NCI-H146 (cell line): ENCODE measurements at regions not wholly inside any gene's neighbourhood (a gene's known extent, or its start where the extent isn't known, plus 50 kb on each side); places are given as distances from the start of the nearest gene placed in this dataset.
"Not testable (repeated sequence)": the region's sequence is repeated elsewhere in the genome, so short reads cannot be mapped to it uniquely, and the experiment has no call there.

Source experiments
- DNase-seq: peaks from one replicate; lab custom pipeline; 2025; lab: John Stamatoyannopoulos, UW

DNA sequence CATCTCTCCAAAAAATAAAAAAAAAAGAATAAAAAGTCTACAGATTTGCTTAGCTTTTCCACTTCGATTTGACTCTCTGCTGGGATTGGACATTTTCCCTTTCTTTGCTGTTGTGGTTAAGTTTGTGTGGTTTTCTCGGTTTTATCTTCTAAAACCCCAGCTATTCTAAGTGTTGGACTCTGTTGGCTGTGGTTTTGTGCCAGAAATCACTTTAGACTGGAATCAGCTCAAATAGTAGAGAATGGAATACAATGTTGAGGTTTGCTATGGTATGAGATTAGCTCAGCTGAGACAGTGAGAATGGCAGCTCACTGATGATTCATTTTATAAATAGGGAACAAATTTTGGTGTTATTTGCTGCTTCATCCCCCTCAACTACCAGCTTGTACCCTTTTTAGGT, 116.0 kb downstream of the BUB3 start:
- DNase-seq = no peak

DNA sequence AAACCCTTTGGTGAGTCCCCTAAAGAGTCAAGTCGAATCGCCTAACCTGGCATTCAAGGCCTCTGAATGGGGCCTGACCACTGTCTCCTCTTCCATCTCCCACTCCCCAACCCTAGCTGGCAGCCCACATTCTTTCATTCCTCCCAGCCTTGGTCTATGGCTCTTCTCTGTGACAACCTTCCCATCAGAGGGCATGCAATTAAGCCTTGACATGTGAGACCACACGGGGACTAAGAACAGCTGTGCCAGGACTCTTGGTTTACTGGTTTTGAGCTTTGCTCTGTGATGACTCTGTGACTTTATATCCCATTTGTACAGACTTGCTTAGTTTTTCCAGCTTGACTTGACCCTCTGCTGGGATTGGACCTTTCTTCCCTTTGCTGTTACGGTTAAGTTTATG, 116.6 kb downstream of the BUB3 start:
- no peak for DNase-seq

DNA sequence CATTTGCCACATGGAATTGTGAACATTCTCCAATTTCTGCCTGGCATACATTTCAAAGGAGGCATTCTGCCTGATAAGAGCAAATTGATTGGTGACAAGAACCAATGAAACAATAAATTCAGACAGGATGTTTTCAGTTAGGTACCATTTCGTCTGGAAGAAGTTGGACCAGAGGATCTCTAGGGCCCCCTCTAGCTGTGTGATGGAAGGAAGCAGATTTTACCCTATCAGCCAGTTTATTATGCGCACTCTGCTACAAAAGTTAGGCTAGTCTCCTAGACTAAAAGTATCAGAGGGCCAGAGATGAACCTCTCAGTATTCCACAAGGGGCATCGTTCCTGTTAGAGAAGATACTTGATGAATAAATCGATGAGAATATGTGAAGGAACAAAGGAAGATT, 118.0 kb downstream of the BUB3 start:
- peak; percentile 24 for DNase-seq

DNA sequence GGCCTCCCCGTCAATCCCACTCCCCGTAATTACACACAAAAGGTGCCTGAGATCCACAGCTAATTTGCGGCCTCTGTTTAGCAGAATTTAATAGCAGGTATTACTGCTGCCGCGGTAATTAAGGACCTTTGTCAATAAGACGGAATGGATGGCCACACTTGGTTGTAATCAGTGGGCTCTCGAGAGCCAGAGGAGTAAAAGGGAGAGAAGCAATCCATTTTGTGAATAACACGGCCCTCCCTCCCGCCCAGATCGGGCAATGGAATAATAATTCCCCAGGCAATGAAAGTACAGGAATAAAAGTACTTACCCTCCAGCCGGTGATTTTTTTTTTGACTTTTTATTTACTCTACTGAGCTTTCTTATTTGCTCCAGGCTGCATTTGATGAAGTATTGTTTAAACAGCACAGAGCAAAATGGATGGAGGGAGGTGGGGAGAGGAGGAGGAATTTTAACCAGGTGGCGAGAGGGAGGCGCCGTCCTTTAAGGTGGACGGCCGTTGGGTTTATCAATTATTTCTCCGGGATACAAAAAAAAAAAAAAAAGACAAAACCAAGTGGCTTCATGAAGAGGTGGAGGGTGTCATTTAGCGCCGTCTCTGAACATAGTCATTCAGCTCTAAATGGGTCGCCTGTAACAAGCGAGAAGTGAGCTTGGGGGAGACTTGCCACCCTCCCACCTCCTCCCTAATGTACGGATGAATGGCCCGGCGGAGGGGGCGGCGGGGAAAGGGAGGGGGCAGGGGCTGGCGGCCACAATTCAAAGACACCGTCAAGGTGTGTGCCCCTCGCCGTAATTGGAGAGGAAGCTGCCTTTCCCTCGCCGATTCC, 120.3 kb downstream of the BUB3 start:
- peak; percentile 98 for DNase-seq

DNA sequence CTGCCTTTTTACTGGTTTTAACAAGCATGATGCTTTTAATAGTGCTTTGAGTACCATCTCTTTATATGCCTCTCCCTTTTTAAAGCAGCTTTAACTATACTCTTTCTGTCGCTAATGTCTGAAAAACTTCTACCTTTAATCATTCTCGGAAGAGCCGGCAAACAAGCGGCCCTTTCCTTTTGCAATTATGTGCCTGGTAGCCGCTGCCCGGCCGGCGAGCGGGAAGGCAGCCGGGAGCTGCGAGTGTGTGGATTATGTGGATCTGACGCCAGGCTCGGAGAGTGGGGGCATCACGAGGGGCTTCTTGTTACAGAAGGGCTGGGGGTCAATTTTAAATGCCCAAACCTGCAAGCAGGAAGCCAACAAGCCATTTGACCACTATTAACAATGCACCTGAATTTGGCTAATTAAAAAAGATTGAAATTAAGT, 120.9 kb downstream of the BUB3 start:
- DNase-seq = peak; percentile 52

DNA sequence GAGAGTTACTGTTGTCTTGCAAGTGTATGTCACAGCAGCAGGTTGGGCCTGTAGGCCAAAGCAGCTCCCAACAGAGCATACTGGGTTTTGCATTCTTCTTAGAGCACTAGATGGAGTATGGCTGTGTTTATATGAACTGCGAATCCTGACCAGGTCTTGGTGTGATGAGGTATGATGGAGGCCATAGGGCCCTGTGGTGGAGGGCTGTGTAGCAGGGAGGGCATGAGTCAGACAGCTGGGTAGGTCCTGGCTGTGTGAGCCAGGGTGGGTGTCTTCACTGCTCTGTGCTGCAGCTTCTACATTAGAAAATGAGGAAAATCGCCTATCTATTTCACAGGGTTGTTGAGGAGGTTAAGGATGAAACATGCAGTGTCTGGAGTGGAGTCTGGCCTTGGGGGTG, 124.2 kb downstream of the BUB3 start:
- DNase-seq = no peak

DNA sequence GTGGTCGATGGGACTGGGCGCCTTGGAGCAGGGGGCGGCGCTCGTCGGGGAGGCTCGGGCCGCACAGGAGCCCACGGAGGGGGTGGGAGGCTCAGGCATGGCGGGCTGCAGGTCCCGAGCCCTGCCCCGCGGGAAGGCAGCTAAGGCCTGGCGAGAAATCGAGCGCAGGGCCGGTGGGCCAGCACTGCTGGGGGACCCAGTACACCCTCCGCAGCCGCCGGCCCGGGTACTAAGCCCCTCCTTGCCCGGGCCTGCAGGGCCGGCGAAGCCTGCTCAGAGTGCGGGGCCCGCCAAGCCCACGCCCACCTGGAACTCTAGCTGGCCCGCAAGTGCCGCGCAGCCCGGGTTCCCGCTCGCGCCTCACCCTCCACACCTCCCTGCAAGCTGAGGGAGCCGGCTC, 129.2 kb downstream of the BUB3 start:
- not testable (repeated sequence) for DNase-seq

DNA sequence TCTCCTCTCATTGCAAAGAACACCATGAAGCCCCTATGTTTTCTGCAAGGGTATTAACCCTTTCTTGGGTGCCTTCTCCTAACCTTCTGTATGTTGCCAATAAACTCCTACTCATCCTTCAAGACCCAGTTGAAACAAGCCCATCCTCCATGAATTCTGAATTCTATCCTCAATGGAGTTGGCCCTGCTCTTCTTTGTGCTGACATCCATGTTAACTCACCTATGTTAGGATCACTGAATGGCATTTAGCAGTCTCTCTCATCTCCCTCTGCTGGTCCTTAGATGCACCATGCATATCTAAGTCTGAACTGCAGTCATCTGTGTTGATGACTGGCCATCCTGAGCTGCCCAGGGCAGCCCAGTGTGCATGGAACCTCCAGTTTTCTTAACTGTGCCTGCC, 129.8 kb downstream of the BUB3 start:
- peak; percentile 59 for DNase-seq

DNA sequence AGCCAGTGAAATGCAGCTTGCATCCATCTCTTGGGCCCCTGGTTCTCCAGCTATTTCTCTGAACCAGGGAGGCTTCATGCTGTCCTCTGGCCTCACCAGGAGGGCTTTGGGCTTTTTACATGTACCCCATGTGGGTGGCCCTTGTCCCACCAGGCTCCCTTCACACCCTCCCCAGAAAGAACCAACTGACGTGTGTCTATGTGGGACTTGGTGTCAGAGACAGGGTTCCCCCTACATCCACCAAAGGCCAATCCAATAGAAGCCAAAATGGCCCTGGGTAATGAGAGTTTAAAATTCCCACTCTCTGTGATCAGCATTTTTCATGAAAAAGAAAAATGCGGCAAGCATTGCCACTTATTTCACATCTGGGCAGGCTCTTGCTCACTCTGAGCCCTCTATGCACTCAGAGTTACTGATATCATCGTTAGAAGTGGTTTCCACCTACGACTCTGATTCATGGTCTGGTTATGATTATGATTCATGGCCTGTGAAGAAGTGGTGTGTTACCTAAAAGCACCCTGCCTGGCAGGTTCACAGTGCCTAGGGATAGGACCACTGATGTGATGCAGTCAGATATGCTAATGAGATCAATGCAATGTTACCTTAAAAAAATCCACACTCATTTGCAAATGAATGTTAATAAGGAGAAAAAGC, 133.5 kb downstream of the BUB3 start:
- no peak for DNase-seq

DNA sequence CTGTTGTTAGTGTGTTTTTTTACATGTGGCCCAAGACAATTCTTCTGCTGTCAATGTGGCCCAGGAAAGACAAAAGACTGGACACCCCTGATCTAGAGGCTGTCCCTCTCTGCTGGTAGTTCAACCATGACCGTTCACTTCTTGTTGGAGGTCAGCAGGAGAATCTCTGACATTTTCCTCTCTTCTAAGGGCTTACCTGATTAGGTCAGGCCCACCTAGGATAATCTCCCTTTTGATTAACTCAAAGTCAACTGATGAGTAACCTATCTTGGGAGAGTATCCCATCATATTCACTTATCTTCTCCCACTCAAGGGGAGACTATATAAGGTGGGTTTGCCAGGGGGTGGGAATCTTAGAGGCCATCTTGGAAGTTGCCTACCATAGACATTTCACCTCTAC, 135.2 kb downstream of the BUB3 start:
- no peak for DNase-seq

DNA sequence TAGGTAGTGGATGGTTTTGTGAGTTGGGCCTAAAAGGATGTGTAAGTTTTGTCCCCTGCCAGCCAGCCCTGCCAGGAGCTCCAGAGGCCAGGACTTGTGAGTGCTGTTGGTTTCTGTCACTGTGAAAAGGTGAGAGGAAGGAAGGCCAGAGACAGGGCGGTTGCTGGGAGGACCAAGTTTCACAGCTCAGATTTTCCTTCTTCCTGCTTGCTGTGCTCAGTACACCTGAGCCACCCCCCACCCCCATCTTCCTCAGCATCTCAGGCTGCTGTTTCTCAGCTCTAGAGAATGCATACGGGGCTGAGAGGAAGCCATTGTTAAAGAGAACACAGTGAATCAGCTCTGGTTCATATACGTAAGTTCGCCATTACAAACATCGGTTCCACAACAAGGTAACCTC, 139.9 kb downstream of the BUB3 start:
- DNase-seq = peak; percentile 37

DNA sequence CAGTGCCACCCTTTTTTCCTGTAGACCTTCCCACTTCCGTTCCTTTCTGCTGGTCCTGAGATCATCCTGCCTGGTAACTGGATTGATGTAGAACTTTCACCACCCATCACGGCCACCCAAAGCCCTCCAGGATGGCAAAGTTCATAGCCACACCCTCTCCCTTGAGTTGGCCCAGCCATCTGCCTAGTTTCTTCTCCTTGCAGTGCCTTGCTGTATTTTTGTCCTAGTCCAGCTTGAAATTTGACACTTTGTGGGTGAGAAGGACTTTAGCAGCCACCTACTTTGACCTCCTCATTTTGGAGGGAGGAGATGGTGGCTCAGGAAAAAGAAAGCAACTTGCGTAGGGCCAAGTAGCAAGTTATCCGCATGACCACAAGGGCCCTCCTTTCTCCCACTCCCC, 140.7 kb downstream of the BUB3 start:
- no peak for DNase-seq

DNA sequence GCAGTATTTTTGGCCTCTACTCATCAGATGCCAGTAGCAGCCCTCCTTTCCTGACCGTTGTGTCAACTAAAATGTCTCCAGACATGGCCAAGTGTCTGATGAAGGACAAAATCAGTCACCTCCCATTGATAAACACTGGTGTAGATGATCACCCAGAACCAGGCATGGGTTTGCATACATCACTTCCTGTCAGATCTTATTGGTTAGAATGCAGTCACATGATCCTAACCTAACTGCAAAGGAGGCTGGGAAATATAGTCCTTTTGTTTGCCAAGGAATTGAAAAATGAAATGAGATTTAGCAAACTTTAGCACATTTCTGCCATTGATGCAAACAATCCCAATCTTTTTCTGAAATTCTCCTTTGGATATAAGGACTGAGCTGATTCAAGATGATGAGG, 141.4 kb downstream of the BUB3 start:
- no peak for DNase-seq

DNA sequence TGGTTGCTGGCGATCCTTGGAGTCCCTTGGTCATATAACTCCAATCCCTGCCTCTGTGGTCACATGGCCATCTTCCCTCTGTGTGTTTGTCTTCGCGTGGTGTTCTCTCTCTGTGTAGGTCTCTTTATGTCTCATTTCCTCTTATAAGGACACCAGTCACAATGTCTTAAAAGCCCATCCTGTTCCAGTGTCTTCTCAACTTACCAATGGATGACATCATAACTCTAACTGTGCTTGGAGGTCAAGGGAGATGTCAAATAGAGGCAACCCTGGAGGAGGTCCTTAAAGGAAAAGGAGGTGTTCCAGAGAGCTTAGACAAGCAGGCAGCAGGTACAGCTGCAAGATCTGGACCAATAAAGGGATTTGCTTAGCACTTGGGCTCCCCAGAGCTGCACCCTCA, 143.0 kb downstream of the BUB3 start:
- DNase-seq = no peak

DNA sequence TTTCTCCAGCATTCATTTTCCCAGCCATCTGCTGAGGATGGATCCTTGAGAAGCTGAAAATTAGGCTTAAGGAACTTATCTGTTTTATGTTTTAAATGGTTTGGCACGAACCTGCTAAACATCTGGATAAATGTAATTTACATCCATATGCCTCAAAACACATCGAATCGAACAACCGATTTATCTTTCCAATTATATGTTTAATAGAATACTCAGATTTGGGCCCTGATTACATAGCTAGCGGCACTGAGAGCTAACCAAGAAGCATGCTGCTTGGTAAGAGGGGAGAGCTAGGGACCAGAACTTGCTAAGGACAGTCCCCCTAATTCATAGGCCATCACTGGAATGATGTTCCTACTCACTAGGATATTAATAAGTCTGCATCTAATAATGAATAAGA, 144.4 kb downstream of the BUB3 start:
- DNase-seq = no peak

DNA sequence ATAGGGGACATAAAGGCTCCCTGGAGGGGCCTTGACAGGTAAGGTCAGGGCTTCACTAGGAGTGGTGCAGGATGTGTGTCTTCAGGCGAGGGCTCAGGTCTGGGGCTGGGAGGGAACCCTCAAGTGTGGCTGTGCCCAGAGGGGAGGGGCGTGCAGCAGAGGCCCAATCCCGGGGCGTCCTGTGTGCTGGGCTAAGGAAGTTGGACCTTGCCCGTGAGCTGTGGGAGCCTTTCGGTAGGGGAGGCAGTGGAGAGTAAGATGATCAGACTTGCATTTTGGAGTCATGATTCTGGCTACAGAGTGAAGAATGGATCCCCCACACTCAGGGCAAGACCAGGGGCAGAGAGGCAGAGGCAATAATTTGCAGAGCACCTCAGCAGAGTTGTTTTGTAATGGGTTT, 145.4 kb downstream of the BUB3 start:
- no peak for DNase-seq

DNA sequence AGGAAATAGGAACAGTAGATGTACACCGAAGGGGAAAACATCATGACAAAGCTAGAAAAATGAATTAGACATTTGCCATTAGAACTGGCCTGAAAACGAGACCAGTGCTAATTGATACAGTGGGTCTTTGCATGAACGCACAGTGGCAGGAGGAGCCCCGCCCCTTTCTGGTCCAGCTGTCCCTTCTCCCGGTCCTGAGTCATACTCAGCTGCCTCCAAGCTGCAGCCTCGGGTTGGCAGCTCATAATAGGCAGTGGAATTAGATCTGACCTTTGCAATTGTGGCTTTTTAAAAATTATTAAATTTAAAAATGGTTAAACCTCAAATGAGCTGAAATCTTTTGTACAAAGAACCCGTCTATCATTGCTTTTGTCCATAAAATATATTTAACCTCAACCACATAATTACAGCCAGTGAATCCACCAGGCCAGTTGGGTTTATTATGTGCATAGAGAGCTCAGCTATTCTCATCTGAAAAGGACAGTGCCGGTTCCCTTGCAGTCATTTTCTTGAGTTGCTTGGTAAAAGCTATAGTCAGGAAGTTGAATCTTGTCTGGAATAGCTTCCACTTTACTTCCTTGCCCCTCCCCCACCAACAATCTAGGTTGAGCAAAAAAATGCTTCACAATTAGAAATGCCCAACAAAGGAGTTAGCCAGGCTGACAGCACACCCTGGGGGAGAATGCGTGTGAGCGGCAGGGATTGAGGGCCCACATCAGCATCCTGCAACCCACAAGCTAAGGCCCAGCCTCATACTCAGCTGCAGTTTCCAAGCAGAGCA, 147.1 kb downstream of the BUB3 start:
- DNase-seq = peak; percentile 84

DNA sequence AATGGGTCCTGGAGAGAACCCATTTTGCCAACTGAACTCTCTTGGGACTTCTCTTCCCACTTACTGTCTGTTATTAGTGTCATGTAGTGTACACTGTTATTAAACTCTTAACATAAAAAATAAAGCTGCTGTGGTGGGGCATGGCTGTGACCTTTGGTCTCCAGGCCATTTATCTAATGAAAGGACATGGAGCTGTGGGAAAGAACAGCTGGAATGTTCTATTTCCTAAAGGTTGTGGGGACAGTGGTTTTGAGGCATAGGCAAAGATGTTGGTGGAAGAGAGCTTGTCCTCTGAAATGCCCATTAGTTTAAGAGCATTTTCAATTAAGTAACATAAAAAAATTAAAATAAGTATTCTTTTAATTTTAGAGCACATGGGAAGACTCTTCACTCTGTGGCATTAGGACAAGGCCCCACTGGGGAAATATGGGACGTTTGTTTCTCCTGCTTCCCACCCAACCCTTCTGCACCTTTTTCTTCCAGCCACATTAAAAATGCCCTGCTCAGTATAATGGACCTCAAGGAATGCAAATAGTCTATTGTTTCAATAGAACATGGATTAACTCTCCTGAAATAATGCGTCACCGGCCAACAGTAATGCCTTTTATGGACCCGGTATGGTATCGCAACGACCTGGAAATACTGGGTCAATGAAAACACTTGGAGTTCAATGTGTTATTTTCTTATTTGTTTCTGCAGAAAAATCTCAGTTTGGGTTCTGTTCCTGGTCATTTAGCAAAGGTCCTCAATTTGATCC, 149.6 kb downstream of the BUB3 start:
- no peak for DNase-seq

DNA sequence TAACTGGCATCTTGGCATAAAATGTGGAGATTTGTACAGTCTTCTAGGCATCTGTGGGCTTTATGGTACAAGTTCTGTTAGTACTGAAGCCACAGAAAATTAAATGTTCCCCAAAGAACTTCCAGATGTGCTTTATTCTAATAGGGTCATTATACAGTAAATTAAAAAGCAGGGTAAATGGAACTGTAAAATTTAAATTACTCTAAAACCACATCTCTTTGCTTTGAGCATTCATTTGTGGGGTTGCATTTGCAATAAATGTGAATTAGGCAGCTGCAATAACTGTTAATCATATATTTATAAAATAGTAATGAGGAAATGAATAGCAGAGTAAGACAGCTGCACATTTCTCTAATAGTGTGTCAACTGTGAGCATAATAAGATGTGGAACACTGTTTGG, 151.5 kb downstream of the BUB3 start:
- no peak for DNase-seq

DNA sequence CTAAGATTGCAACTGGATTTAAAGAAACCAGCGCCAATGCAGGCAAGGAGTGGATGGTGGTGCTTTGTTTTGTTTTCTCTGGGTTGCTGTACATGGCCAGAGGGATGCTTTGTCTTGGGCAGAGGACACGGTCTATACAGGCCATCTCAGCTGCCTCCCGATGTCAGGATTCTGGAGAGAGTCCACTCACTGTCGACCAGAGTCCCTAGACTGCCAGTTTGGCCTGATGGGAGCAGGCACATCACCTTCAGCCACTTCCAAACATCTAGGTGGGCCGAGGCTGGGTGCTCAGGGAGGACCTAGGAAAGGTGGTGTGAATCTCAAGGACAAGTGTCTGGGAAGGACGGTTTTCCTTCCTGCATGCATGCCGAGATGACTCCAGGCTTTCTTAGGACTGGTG, 152.1 kb downstream of the BUB3 start:
- no peak for DNase-seq

DNA sequence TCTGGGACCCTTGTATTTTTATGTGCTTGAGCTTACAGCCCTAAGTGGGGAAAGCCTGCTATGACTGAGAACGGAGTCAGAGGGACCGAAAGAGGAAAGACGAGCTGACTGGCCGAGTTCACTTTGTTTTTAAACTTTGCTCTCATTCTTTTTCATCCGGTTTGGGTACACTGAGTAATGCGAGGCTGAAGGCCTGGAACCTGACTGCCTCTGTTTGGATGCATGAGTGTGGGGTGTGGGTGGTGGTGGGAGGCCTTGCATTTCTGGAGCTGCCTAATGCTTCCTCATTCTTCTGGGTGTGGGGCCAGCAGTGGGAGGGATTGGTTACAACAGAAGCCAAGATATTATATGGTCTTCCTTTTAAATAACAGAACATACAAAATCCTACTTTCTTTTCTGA, 155.5 kb downstream of the BUB3 start:
- DNase-seq = no peak

DNA sequence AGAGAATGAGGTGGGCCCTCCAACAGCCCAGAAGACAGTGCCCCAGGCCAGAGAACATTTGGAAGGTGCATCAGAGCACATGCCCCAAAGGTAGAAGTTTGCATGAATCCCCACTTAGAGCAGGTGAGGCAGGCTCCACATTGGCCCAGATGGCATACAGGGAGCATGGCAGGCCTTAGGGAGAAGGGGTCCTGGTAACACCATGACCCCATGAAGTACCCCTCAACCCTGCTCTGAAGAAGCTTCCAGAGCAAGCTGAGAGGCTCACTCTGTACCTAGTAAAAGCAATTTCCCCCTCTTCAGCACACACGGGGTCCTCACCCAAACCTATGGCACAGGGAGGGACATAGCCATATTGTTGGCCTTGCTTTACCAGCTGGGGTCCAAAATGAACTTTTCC, 162.6 kb downstream of the BUB3 start:
- DNase-seq = no peak
